EH (cell line): ENCODE measurements at regions not wholly inside any gene's neighbourhood (a gene's known extent, or its start where the extent isn't known, plus 50 kb on each side); places are given as distances from the start of the nearest gene placed in this dataset.
A peak's percentile ranks its signal among the peaks of the same experiment; 100 is the strongest.
"Not testable (repeated sequence)": the region's sequence is repeated elsewhere in the genome, so short reads cannot be mapped to it uniquely, and the experiment has no call there.

Experiments used
- DNase-seq: peaks from one replicate; pipeline ENCODE4 v3.0.0-alpha.2; 2015; ENCODE audit warnings: low read depth

DNA sequence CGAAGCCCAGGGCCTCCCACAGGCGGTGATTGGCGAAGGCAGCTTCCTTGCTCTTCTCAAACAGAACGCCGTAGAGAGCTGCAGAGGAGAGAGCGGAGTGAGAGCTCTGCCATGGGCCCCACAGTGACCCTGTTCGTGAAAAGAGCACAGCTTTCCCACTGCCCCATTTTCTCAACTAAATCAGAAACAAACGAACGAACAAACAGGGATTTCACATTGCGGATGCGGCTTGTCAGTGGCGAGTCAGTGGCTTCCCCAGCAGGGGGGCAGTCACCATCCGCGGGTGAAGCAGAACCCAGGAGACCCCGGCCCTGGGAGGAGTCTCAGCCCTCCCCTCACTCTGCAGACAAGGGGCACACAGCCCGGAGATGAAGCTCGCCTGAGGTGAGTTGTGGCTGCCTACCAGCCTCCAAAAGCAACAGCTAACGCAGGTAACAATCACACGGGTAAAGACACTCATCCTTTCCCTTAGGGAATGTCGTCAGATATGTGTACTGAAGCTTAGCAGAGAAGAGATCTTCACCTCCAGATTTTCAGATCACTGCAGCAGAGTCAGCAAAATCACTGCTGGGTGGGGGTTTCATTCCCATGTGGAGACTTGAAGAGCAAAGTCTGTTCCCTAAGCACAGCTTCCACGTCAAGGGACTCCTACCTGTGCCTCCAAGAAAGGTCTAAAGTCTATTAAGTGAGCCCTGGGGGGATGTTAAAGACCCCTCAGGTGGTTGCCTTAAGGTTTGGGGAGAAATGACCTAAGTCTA, 51.2 kb upstream of the GPR31 start:
- no peak for DNase-seq

DNA sequence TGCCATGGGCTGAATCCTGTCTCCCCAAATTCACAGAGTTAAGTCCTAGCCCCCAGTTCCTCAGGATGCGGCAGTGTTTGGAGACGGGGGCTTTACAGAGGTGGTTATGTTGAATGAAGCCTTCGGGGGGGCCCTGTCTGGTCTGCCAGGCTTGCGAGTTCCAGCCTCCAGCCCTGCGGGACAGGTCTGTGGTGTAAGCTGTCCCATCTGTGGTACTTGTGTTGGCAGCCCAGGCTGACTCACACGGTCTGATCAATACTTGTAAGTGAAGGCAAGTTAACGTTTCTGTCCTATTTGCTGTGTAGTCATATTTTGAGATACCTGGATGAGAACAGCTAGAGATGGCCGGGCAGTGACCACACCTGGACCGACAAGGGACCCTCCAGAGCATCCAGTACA, 51.8 kb upstream of the GPR31 start:
- no peak for DNase-seq

DNA sequence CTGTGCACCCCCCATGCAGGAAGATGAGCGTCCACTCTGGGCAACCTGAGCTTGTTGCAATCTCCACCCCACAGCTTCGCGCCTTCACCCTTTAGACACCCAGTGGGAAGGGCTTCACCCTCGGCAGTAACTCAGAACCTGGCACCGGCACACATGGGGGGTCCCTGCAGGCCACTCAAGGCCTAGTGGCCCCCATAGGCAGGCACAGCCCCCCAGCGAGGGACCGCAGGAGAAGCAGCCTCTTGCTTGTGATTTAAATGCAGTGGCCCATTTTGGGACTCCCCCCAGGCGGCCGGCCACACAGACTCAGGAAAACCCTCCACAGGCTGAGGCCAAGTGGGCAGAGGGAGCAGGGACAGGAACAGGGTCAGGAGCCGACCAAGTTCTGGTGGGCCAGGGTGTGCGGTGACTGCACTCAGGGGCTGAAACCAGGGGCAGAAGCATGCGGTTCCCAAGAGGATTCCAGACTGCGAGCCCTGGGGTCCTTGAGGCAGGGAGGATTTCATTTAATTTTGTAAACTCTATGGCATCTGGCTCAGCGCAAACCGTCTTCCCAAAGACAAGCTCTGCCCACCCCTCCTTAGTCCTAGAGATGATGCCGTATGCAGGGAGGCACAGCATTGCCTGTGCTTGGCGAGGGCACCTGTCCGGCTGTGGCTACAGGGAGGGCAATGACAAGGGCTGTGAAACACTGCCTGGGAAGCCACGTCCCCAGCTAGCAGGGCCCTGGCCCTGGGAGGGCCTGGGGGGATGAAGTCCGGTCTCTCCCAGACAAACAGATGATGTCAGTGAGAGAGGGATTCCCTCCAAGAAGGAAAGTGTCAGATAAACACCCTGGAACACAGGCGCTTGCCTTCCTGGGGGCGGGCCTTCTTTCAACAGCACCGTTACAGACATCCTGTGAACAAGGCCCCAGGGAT, 52.9 kb upstream of the GPR31 start:
- no peak for DNase-seq

DNA sequence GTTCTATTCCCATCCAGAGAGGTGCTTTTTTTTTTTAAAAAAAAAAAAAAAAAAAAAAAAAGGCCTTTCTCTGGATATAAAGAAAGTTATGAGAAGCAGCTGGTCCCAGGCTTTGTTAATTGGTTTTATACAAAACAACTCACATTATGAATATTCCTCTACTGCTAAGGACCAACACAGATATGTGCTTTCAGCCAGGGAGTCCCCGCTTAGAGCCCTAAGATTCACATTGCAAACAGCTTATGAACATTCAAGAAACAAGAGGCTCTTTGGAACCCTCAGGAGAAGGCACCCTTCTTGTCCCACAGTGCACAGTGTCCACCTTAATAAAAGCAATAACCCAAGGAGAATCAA, 53.5 kb upstream of the GPR31 start:
- DNase-seq, result no peak

DNA sequence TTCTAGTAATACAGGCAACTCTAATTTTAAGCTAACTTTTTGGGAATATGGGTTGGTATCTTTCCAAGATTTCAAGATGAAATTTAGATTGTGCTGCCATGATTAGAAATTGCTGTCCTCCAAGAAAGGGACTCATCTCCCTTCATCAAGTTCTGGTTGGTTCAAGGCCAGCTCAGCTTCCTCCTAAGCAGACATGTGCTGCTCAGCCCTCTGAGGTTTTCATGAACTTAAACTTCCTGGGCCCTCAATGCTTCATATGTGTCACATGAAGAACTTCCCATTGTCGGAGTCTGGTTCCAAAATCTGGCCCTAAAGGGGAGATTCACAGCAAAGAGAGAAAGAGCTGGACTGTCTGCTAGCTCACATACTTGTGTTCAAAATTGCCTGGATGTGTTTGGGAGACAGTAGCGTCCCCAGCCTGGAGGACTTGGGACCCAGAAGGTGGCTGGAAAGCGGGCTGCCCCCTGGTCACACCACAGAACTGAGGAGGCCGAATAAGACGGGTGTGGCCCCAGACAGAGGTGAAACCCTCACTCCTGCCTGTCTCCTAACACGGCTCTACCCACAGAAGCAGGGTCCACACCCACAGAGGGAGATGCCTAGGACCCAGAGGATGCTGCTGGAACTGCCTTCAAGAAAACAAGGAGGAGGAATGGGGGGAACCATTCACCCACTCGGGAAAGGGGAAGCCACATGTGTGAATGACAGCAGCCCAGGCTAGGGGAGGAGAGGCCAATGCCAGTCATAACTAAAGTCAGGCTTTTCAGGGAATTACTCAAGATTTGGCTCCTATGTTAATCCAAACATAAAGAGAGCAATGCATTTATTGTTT, 54.3 kb upstream of the GPR31 start:
- DNase-seq, result no peak

DNA sequence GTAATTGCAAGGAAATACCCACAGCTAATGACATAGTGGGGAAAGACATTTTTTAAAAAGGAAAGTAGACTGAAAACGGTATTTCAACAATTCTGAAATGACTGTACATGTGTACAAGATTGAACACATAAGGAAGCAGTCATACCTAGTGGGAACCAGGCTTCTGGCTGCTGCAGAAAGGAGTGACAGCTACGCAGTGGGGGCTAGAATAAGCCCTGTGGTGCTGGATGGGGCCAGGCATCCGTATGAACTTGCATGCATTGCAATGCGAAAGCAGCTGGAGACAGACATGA, 54.9 kb upstream of the GPR31 start:
- DNase-seq, result no peak

DNA sequence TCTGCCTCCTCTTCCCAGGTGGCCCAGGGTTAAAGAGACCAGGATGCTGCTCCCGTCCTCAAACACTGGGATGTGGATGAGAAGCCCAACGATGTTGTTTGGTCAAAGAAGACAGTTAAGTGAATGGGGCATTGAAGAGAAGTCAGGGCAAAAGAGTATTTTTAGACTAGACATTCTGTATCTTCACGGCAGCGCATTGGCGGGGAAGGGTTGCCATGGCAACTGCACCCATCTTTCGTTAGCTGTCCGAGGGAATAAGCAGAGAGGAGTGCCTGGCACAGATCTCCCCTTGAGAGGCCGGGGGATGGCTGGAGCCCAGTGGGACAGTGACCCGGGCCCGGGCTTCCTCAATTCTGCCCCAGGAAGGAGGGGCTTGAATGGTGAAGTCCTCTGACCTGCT, 56.4 kb upstream of the GPR31 start:
- DNase-seq, result no peak

DNA sequence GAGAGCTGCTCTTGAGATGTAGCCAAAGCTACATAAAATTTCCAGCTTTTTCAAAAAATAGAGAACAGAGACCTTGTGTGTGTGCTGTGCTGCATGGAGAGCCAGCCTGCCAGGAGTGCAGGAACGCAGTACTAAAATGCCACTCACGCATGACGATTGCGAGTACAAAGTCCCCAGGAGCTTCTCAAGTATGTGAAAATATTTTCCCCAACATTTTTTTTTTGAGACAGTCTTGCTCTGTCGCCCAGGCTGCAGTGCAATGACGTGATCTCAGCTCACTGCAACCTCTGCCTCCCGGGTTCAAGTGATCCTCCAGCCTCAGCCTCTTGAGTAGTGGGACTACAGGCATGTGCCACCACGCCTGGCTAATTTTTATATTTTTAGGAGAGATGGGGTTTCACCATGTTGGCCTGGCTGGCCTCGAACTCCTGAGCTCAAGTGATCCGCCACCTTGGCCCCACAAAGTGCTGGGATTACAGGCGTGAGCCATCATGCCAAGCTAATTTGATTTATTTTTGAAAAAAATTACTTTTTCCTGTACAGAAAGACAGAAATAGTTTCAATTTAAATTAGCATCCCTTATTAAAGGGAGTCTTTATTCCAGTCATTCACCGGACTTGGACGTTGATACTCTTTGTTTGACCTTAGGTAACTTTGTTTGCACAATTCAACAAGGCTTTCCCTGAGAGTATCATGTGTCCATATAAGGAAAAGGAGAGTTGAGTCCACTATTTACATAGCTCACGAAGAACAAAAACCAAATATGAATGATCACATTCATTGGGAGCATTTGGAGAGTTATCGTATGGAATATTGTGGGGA, 57.9 kb upstream of the GPR31 start:
- not testable (repeated sequence) for DNase-seq

DNA sequence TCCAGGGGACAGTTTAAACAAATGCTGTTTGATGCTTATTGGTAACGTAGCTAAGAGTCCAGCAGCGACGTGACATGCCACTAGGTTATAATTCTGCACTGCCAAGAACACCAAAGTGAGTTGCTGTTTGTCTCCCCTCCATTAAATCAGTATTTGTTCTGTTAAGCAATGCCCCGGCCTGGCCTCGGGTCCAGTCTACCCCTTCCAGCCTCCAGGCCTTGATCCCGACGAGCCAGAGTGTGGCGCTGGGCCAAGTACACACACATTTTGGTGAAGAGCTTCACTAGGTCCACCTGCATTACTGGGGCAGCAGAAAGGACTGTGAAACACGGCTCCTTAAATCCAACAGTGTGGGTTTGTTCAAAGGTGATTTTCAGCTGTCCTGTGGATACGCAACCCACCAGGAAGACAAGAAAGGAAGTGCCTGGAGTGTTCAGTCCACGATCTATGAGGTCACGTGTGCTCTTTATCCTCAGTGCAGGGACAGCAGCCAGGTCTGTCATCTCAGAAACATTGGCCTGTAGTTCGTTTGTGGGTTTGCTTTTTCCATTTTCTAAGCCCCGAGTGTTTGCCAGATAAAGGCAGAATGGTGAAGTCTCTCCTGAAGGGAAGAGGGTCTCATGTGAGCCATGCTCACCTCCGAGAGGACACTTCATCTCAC, 58.7 kb upstream of the GPR31 start:
- not testable (repeated sequence) for DNase-seq

DNA sequence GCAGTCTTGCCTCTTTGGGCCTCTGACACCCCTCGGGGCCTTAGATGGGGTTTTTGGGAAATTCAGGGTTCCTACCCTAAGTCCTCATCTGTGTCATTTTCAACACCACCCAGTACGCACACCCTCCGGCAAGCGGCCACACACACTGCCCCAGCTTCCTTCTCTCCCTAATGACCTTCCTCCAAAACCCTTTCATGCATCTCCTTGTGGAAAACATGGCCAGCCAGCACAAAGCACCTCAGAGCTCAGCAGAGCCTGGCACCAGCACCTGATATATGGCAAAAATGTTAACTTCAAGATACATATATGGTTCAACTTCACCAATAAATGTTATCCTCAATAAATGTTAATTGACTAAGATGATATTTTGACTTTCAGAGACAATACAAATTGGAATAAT, 59.3 kb upstream of the GPR31 start:
- DNase-seq, result not testable (repeated sequence)

DNA sequence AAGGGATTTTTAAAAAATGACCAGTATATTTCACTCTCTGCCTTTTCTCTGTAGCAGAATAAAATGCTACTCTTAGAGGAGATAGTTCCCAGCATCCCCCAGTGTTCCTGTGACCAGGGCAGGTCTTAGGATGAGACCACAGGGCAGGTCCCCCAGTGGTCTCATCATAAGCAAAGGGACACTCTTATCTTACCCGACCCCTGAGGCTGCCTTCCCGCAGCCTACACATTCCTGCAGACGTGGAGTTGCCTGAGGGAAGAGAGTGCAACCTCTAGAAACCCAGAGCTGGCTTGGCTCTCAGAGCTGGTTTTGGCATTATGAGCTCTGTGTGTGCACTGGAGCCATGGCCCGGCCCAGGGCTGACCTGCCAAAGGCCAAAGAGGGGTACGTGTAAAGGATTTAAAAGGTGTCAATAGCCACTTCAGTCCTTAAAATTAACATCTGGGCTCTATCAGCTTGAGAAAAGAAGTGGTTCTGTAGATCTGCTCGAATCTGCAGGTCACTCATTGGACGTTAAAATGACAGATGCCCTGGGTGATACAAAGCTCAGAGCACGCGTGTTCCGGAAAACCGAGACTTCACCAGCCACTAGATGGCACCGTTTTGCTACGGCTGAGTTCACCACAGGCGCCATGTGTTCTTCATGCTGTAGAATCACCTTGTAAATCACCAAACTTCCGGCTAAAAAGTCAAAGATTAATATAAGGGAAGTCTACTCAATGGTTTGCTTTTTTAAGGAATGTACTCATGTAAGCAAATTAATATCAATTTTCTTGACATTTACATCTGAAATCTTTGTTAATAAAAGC, 60.4 kb upstream of the GPR31 start:
- peak; percentile 7 for DNase-seq

DNA sequence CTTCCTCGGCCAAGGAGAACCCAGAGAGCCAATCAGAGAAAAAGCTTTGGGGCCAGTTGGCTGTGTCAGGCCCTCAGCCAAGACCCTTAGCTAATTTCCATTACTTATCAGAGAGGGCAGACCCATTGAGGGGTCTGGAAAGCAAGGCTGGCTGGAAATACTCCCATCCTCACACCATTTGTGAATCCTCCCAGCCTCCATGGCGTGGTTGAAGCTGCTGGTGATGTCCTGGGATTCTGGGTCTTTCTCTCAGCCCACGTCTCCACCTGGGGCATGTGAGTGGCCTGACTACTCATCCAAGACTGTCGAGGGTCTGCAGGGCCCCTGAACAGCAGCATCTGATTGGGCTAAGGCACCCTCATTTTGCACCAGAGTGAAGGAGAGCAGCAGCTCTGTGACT, 61.3 kb upstream of the GPR31 start:
- not testable (repeated sequence) for DNase-seq

DNA sequence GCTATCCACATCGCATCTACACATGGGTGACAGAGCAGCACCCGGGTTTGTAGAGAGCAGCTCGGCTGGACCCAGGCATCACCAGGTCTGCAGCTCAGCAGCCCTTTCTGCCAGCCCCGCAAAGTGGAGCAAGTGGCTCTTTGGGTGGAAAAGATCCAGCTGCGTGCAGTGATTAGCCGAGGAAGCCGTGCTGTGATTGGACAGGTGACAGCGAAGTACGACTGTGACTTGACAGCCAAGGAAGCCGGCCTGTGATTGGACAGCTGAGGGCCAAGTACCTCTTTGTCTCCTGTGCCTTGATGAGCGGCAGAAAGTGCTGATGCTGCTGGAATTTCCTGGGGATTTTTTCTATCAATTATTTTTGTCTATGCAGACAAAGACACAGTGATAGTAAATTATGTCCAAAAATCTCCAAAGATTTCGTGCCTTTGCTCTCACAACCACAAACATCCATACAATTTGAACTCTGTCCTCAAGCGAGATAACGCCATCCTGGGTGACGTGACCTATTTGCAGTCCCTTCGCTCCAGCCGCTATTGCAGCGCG, 62.3 kb upstream of the GPR31 start:
- no peak for DNase-seq

DNA sequence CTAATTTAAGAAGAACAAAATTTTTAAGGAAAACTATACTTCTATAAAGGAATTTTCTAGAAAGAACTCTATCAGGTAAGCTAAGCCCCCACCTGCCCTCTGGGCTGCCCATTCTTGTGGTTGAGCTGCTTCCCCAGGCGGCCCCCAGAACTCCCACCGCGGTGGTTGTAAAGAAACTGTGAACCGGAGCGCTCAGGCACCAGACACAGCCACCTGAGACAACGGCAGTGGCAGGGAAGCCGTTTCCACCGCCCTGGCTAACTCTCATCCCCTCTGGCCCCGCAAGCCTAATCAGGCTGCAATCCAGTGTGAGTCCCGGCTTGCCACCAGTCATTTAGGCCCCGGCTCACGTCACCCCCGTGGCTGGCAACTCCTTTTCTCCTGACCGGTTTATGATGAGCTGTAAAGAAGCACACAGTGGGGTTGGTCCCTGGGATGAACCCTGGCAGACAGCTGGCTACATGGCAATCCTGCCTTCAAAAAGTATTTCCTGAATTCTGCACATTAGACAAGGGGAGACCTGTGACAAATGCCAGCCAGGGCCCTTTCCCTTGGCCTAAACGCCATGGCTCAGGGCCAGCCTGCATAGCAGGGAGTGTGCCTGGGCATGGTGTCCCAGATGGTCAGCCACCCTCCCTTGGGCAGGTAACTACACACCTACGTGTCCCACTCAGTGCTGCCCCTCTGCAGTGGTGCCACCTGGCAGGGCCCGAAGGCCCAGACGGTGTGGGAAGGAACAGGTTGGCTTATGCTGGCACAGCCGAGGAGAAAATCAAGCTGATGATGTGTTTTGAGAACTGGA, 63.8 kb upstream of the GPR31 start:
- no peak for DNase-seq

DNA sequence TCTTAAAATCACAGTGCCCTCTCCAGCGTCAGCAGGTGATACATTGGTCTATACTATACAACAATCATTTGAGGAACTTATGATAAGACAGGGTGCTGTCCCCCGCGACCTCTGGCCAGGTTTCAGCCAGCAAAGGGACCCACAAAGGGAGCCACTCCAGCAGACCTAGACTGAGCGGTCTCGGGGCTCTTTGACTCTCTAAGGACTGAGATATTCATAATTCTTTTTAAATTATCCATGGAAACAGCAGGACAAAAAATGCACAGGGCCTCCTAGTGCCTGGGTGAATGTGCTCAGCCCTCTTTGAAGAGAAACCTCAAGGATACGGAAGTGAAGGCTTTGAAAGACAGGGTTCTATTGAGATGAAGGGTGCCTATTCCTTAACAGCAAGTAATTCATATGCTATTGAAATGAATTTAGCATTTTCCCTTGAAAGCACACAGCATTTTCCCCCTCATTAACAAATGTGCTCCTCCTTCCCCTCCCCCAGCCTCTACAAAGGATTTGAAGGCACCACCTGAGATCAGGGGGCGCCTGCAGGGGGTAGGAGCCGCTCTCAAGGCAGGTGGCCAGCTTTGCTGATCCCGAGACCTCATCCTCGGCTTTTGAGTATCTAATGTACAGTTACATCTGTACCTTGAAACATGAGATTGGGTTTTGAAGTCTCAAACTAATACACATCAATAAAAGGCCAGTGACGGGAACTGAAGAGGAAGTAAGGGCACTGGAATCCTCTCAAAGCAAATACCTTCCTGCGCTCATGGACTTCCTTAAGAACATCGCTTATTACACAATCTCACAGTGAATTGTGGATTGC, 65.3 kb upstream of the UNC93A start:
- DNase-seq, result not testable (repeated sequence)

DNA sequence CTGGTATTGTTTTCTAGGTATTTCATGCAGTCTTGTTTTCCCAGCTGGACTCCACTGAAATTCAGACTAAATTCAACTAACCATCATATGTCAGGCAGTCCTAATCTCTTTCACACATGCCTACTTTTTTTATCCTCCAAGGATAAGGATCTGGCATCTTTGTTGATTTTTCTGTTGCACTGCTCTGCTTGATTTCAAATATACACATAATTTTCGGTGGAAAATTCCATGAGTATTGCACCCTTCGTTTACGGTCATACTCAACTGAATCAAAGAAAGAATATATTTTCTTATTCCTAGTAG, 64.8 kb upstream of the UNC93A start:
- no peak for DNase-seq

DNA sequence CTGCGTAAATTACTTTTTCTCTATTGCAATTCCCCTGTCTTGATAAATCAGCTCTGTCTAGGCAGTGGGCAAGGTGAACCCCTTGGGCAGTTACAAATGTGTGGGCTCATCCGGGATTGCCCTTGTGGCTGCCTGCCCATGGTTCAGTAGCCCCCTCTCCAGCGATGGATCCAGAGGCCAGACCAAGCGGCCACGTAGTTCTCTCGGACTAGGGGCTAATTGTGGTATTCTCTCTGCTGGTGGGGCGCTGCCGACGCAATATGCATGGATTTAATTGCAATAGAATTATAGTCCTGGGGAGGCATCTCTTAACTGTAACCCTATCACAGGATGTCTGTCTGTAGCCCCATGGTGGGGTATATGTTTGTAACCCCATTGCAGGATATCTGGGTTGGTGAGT, 64.3 kb upstream of the UNC93A start:
- no peak for DNase-seq

DNA sequence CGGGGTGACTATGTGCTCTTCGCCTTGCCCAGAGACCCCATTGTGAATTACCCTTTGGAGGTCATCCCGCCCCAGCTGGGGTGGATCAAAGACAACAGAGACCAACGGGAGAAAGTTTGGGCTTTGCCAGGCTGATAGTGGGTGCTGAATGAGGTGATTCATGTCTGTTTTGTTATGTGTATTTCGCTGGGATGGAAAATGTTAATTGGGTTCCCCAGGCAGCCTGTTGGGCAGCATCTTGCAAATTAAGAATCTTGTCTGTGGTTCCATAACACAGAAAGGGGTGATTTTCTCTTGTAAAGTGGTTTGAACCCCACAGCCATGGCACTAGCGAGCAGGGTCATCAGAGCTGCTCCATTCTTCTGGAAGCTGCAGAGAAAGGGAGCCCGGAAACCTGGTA, 63.1 kb upstream of the UNC93A start:
- no peak for DNase-seq

DNA sequence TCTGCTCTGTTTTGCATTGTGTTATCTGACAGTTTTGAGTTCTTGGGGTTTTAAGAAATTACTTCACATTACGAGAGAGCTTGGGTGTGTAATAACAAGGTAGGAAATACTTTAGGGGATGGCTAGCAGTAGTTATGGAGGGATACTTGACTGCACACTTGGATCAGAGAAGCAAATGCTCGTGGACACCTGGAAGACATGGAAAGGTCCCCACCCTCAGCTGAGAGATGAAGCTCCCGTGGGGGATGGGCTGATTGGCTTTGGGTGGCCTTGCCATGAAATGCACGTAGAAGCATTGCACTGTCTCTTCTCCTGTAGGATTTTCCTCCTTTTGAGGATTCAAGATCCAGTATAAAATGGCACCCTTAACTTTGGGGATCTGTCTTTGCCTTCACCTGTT, 61.5 kb upstream of the UNC93A start:
- no peak for DNase-seq
